Gastroesophageal sphincter (tissue), 3 donors: ENCODE measurements at regions not wholly inside any gene's neighbourhood (a gene's known extent, or its start where the extent isn't known, plus 50 kb on each side); places are given as distances from the start of the nearest gene placed in this dataset.

Experiments used
- CTCF ChIP-seq, 4 experiments: fragments of 200-600 bp in 2 of 4; fragments of 450-650 bp in 2 of 4; sonication (generic) in 1 of 4; IDR thresholded peaks; one replicate each; pipeline ENCODE4 v1.5.1; 2017 to 2019; ENCODE audit warnings: antibody characterized with exemption in 4 of 4, mild to moderate bottlenecking in 2 of 4, moderate library complexity in 2 of 4
- EP300 ChIP-seq: sonication (generic); formaldehyde crosslinking; IDR thresholded peaks from one replicate; pipeline ENCODE4 v1.6.1; 2017; ENCODE audit warnings: antibody characterized with exemption, mild to moderate bottlenecking
- POLR2A ChIP-seq, 2 donors: fragments of 450-650 bp; IDR thresholded peaks; one replicate each; pipeline ENCODE4 v1.6.1; 2017; ENCODE audit warnings: antibody characterized with exemption in 2 of 2, mild to moderate bottlenecking in 2 of 2, moderate library complexity in 1 of 2

DNA sequence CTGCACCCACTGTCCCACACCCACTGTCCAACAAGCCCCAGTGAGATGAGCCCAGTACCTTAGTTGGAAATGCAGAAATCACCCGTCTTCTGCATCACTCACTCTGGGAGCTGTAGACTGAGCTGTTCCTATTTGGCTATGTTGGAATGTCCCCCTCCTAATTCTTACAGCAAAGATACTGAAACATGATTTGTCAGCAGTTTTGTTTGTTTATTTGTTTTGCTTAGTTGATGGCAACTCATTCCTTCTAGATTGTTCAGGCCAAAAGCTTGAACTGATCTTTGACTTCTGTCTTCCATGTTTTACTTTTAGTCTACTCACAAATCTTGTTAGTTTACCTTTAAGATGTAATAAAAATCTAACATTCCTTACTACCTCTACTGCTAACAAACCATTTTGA lies 233.6 kb upstream of the MIS18BP1 start:
- TF ChIP-seq EP300 (no peak), CTCF (IDR thresholded peaks at IDR 0.05) (no peak), POLR2A (IDR thresholded peaks at IDR 0.05) (no peak)
